Loucy (cell line): ENCODE measurements at regions not wholly inside any gene's neighbourhood (a gene's known extent, or its start where the extent isn't known, plus 50 kb on each side); places are given as distances from the start of the nearest gene placed in this dataset.
"Not testable (repeated sequence)": the region's sequence is repeated elsewhere in the genome, so short reads cannot be mapped to it uniquely, and the experiment has no call there.

Experiments
- H2AFZ ChIP-seq: fragments of 200-600 bp; sonication (generic); 2 replicates; pipeline ENCODE4 v1.6.0; 2016; ENCODE audit warnings: antibody characterized with exemption, mild to moderate bottlenecking, low read length, moderate library complexity
- H3F3A ChIP-seq: fragments of 200-600 bp; 2 replicates; pipeline ENCODE4 v1.6.0; 2016; ENCODE audit warnings: antibody characterized with exemption, low read depth, mild to moderate bottlenecking
- H3K27me3 ChIP-seq: fragments of 200-600 bp; sonication (generic); 2 replicates; pipeline ENCODE4 v1.6.1; 2014; ENCODE audit warnings: low read length, mild to moderate bottlenecking; ENCODE audit not compliant: insufficient read depth, poor library complexity, severe bottlenecking
- H3K36me3 ChIP-seq: fragments of 200-600 bp; sonication (generic); 2 replicates; pipeline ENCODE4 v1.6.1; 2016; ENCODE audit warnings: low read length; ENCODE audit not compliant: insufficient read depth
- H3K4me1 ChIP-seq: fragments of 200-600 bp; sonication (generic); 2 replicates; pipeline ENCODE4 v1.5.1; 2014; ENCODE audit warnings: low read length, mild to moderate bottlenecking; ENCODE audit not compliant: insufficient read depth, poor library complexity, severe bottlenecking
- H3K4me2 ChIP-seq: fragments of 200-600 bp; sonication (generic); 2 replicates; pipeline ENCODE4 v1.6.0; 2014; ENCODE audit warnings: antibody characterized with exemption, low read length, low read depth, mild to moderate bottlenecking; ENCODE audit not compliant: poor library complexity, severe bottlenecking
- H3K4me3 ChIP-seq: fragments of 200-600 bp; sonication (generic); 2 replicates; pipeline ENCODE4 v1.5.1; 2014; ENCODE audit warnings: low read length, mild to moderate bottlenecking, mixed read lengths; ENCODE audit not compliant: poor library complexity, severe bottlenecking
- H3K79me2 ChIP-seq: fragments of 200-600 bp; sonication (generic); 2 replicates; pipeline ENCODE4 v1.6.1; 2014; ENCODE audit warnings: low read length; ENCODE audit not compliant: insufficient read depth
- H3K9ac ChIP-seq: fragments of 200-600 bp; sonication (generic); 2 replicates; pipeline ENCODE4 v1.6.0; 2014; ENCODE audit warnings: mild to moderate bottlenecking, low read depth, low read length, moderate library complexity; ENCODE audit not compliant: poor library complexity, severe bottlenecking
- H3K9me2 ChIP-seq: fragments of 200-600 bp; sonication (generic); replicated peaks from 2 replicates; pipeline ENCODE4 v1.6.1; 2016; ENCODE audit warnings: low read depth, low read length, mixed read lengths
- H3K9me3 ChIP-seq: fragments of 200-600 bp; sonication (generic); 2 replicates; pipeline ENCODE4 v1.6.1; 2014; ENCODE audit warnings: mild to moderate bottlenecking, antibody characterized with exemption, low read length, low read depth; ENCODE audit not compliant: insufficient read depth
- H4K20me1 ChIP-seq: fragments of 200-600 bp; sonication (generic); 2 replicates; pipeline ENCODE4 v1.6.0; 2014; ENCODE audit warnings: antibody characterized with exemption, low read length, mild to moderate bottlenecking; ENCODE audit not compliant: insufficient read depth, poor library complexity, severe bottlenecking
- CTCF ChIP-seq: fragments of 200-600 bp; sonication (generic); conservative IDR thresholded peaks from 2 replicates; pipeline ENCODE4 v1.5.1; 2014; ENCODE audit warnings: mild to moderate bottlenecking, antibody characterized with exemption, low read length
- EZH2phosphoT487 ChIP-seq: fragments of 200-600 bp; IDR thresholded peaks from 2 replicates; pipeline ENCODE4 v1.6.1; 2018; ENCODE audit warnings: antibody characterized with exemption, mild to moderate bottlenecking, moderate library complexity, borderline replicate concordance

GRCh38 chr7:153951316-153951715 lies 100.9 kb upstream of the DPP6 start:
- no peak overlapping the region for H3K9ac ChIP-seq
- H3K27me3 ChIP-seq: no peaks in the 10 kb centered on the region
- H3K36me3 ChIP-seq: no peaks in the 10 kb centered on the region
- no peak overlapping the region for H2AFZ ChIP-seq
- no peaks in the 10 kb centered on the region for H3F3A ChIP-seq
- H3K79me2 ChIP-seq: no peaks in the 10 kb centered on the region
- H3K4me3 ChIP-seq: no peak overlapping the region
- H3K4me1 ChIP-seq: no peaks in the 10 kb centered on the region
- no peaks in the 10 kb centered on the region for H4K20me1 ChIP-seq
- H3K4me2 ChIP-seq: no peak overlapping the region
- no peak for TF ChIP-seq CTCF
- TF ChIP-seq EZH2phosphoT487: no peak
- no peaks in the 10 kb centered on the region; the same call in 1 of the 2 replicates for H3K9me3 ChIP-seq
- no peaks in the 10 kb centered on the region for H3K9me2 ChIP-seq

- no peak for TF ChIP-seq EZH2phosphoT487
- no peak for TF ChIP-seq CTCF
- no peak overlapping the region for H2AFZ ChIP-seq
- H3F3A ChIP-seq: no peaks in the 10 kb centered on the region
- H3K9ac ChIP-seq: no peak overlapping the region
- no peaks in the 10 kb centered on the region for H3K27me3 ChIP-seq
- H4K20me1 ChIP-seq: no peaks in the 10 kb centered on the region
- H3K79me2 ChIP-seq: no peaks in the 10 kb centered on the region
- H3K9me2 ChIP-seq: no peaks in the 10 kb centered on the region
- H3K4me2 ChIP-seq: no peak overlapping the region
- H3K4me1 ChIP-seq: no peaks in the 10 kb centered on the region
- H3K9me3 ChIP-seq: peaks cover 3% of the 10 kb centered on the region; the same call in 1 of the 2 replicates
- H3K36me3 ChIP-seq: no peaks in the 10 kb centered on the region
- no peak overlapping the region for H3K4me3 ChIP-seq
These were observed 97.7 kb upstream of the DPP6 start for GRCh38 chr7:153954477-153954876.

GRCh38 chr7:153957677-153958076 lies 94.5 kb upstream of the DPP6 start:
- not testable (repeated sequence) for H3K4me1 ChIP-seq, H3K9ac ChIP-seq, H2AFZ ChIP-seq, H3K27me3 ChIP-seq, H3F3A ChIP-seq, H4K20me1 ChIP-seq, H3K36me3 ChIP-seq, H3K9me2 ChIP-seq, H3K9me3 ChIP-seq, H3K4me3 ChIP-seq, H3K4me2 ChIP-seq, H3K79me2 ChIP-seq

- H2AFZ ChIP-seq, H3K36me3 ChIP-seq, H4K20me1 ChIP-seq, H3K79me2 ChIP-seq, H3K4me2 ChIP-seq, H3K4me1 ChIP-seq, H3K9me2 ChIP-seq, H3K9me3 ChIP-seq, H3K9ac ChIP-seq, H3F3A ChIP-seq, H3K4me3 ChIP-seq, H3K27me3 ChIP-seq: not testable (repeated sequence)
These were observed 93.8 kb upstream of the DPP6 start for GRCh38 chr7:153958381-153958780.

GRCh38 chr7:153958789-153959188 lies 93.4 kb upstream of the DPP6 start:
- not testable (repeated sequence) for H4K20me1 ChIP-seq, H3K4me1 ChIP-seq, H2AFZ ChIP-seq, H3K9me3 ChIP-seq, H3K36me3 ChIP-seq, H3K79me2 ChIP-seq, H3F3A ChIP-seq, H3K4me3 ChIP-seq, H3K9ac ChIP-seq, H3K4me2 ChIP-seq, H3K27me3 ChIP-seq, H3K9me2 ChIP-seq

GRCh38 chr7:153964481-153965112 lies 87.6 kb upstream of the DPP6 start:
- not testable (repeated sequence) for H3K9me3 ChIP-seq, H3K4me3 ChIP-seq, H3K4me2 ChIP-seq, H3K9me2 ChIP-seq, H4K20me1 ChIP-seq, H3K4me1 ChIP-seq, H3K36me3 ChIP-seq, H2AFZ ChIP-seq, H3F3A ChIP-seq, H3K27me3 ChIP-seq, H3K9ac ChIP-seq, H3K79me2 ChIP-seq
